HUDEP-2 (cell line): ENCODE measurements at regions not wholly inside any gene's neighbourhood (a gene's known extent, or its start where the extent isn't known, plus 50 kb on each side); places are given as distances from the start of the nearest gene placed in this dataset.

Source experiments
- DNase-seq, 76 experiments: peaks; one replicate each; lab custom pipeline; 2025; ENCODE audit not compliant: unreplicated experiment in 76 of 76; lab: John Stamatoyannopoulos, UW

DNA sequence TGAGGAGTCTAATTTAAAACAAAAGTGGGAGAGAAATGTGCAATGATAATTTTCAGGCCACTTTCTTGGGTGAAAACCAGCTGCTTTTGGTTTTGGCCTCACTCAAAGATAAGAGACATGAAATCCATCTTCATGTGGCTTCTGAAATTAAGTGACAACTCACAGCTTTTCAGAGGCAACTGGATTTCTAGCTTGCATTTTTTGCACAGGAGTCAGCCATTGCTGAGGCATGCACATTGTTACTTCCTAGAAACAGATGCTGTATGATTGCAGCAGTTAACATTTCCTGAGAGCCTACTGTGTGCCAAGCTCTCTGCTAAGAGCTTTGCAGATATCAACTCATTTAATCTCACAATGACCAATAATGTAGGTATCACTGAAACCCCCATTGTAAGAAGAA is 562.6 kb downstream of the NR2F1-AS1 start:
- no peak for DNase-seq

DNA sequence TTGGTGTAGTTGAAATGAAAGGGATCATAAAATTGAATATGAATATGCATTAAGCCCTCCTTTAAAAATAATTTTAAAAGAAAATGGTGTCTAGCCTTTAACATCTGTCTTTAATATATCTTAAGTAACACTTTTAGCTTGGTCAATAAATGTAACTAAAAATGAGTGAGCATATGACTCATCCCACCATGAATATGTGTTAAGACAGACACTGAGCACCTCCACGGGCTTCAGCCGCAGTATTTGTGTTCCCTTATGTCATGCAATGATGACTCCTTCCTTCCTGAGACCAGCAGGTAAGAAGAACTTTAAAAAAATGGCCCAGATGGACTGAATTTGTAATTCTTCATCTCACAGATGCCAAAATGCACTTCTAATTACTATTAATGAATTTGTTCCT is 563.2 kb downstream of the NR2F1-AS1 start:
- no peak for DNase-seq

DNA sequence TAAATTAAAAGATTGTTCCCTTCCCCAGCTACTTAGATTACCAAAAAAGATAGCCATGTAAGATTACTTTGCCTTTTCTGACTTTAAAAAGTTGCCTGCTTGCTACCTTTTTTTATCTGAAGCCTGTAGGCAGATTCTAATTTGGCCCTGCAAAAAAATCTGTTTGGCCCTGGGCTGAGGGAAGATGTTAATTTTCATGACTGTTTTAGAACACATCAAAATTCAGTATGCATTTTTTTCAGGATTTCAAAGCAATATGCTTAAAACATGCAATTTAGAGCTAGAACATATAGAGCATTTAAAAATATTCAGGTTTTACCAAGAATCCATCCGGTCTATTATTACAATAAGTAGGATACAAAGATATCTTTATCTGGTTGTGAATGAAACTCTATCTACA is 563.6 kb downstream of the NR2F1-AS1 start:
- no peak for DNase-seq

DNA sequence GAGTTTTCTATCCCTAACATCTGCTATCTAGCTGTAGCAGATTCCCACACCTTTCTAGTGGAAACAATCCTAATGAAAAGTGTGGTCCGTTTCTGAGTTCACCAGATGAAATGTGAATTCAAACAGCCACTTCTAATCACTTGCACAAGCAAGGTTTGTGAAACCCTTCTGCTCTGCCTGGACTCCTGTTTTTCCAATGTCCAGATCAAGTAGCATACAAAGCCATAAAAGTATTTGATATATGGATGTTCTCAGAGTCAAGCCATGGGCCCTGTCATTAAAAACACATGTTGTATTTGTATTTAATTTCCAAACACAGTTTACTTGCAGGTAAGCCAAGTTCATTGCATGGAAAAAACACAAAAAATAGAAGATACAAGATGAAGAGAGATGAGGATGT is 570.4 kb downstream of the NR2F1-AS1 start:
- no peak for DNase-seq

DNA sequence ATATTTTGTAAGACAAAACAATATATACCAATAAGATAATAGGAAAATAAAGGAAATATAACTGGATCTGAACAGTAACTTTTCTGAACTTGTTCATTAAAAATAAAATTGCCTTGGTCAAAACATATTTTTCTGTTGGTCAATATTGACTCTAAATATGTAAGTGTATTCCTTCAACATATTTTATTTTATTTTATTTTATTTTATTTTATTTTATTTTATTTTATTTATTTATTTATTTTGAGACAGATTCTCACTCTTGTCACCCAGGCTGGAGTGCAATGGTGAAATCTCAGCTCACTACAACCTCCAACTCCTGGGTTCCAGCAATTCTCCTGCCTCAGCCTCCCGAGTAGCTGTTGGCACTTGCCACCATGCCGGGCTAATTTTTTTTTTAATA is 571.0 kb downstream of the NR2F1-AS1 start:
- DNase-seq, result no peak

DNA sequence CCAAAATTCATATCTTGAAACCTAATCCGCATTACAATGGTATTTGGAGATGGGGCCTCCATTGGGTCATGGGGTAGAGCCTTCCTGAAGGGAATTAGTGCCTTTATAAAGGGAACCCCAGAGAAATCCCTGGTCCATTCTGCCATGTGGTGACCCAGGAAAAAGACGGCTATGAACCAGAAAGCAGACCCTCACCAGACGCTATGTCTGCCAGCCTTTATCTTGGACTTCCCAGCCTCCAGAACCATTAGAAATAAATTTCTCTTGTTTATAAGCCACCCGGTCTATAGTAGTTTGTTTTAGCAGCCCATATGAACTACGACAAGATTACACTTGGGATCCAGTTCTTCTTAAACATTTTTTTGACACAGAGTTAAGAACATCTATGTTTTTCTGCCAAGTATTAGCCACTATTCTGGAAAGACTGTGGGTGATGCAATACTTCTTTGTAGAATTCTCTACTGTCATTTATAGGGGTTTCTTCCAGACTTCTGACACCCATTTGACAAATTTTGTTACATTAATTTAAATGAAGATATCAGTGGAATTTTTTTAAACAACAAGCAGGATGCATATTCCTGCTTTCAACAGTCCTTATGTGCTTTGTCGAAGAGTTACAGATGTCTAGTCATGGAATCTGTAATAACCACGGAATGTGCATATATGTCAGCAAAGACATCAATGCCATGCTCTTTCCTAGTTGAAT is 572.4 kb downstream of the NR2F1-AS1 start:
- no peak for DNase-seq

DNA sequence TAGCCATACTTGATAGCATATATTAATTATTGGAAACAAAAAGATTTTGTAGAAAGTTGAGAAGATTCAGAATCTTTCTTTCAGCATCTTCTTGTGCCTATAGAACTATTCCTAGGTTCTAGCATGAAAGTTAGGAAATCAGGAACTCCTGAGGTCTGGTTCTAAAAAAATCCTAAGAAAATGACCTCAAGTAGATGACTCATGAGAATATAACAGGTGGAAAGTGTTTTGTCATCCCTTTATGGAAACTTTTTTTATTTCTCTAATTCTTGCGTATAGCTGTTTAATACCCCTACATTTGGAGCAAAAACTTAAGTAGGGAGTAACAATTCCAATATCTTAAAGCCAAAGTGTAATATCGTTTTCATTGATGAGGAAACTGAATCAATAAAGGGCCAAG is 574.1 kb downstream of the NR2F1-AS1 start:
- DNase-seq, result no peak

DNA sequence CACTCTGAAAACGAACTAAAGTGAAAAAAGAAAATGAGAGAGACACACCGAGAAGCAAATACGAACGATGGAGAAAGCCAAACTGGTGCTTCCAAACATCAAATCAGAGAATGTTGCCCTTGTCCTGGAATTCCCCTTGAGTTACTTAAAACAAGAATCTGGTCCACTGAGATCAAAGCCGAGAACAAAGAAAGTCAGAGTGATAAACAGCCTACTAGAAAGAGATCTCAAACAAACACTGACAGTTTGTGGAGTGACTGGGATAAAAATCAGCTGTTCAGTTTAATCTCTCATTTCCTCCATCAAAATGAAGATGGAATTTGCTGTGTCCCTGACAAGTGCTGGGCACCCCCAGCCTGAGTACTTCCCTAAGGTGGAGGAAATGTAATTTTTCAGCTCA is 582.6 kb downstream of the NR2F1-AS1 start:
- no peak for DNase-seq

DNA sequence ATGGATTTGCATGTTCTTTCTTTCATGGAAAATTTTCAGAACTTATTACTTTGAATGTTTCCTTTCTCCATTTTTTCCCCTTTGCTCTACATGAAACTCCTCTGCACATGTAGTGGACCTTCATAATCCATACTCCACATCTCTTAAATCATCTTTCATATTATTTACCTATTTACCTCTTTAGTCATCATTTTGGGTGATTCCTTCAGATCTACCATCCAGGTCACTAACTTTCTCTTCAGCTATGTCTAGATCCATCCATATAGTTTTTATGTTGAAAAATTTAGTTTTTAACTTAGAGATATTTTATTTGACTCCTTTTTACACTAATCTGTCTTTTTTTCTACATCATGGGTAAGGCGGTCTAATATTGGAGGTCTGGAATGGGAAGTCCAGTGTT is 586.6 kb downstream of the NR2F1-AS1 start:
- no peak for DNase-seq

DNA sequence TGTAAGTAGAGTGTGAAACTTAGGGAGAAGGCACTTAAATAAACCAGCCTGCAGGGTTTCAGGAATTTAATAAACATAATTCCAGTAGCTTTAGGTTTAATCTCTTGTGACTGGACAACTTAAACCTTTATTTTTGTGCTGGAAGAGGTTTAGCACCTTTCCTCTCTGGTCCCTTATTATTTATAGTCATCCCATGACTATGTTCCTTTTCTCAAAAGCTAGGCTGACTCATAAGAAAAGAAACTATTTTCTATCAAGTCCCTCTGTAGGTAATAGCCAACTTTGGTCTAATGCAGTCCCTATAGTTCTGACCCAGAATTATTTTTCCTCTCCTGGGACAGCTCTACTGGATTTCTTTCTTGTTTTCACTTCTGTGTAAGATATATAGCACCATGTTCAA is 588.9 kb downstream of the NR2F1-AS1 start:
- no peak for DNase-seq

DNA sequence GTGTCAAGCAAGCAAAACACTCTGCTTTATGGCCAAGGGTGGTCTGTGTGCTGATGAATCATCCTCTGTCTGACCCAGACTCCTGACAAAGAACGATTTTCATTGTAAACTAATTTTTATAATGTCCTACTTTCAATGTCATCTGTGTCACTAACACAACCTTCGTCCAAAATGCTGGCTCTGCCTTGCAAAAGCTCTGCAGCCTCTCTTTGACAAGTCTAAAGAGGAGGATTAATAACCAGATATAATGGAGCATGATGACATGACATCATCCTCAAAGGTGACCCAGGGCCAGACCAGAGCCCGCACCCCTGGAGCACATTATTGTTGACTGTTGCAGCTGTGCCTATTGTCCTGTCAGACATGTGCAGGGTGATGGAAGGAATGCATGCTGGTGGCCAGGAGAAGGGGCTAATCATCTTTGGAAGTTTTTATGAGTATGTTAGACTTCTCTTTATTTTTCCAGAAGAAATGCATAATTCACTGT is 589.4 kb downstream of the NR2F1-AS1 start:
- DNase-seq, result no peak

DNA sequence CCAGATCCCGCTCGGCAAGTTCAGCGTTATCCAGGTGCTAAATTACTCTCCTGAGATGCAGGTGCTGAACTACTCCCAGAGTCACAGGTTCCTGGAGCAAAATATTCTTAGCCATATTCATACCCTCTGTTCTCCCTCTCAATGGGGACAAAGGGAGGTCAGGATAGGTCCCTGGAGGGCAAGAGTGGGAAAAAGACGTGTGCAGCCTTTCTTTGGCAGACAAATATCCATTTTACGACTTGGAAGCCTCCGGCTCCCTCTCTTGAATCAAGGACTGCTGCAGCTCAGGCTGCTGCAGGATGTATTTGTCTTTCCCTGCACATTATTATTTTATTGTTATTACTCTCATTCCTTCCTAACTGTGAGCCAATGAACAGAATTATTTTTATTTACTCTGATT is 590.2 kb downstream of the NR2F1-AS1 start:
- no peak for DNase-seq

DNA sequence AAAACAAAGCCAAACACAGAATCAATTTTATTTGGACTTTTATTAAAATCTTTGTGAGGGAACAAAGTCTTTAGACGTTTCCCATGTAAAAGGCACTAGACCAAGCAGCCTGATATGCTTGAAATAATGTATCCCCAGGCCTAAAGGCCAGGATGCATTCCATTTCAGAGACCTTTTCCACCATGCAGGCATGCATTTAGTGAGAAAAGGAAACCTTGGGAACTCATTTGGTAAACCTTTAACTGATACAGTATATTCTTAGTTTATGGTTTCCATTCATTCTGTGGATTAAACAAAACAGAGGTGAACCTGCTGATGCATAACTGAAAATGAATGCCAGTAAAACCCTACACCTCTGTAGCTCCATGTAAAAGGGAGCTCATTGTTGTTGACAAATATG is 600.0 kb downstream of the NR2F1-AS1 start:
- DNase-seq, result no peak

DNA sequence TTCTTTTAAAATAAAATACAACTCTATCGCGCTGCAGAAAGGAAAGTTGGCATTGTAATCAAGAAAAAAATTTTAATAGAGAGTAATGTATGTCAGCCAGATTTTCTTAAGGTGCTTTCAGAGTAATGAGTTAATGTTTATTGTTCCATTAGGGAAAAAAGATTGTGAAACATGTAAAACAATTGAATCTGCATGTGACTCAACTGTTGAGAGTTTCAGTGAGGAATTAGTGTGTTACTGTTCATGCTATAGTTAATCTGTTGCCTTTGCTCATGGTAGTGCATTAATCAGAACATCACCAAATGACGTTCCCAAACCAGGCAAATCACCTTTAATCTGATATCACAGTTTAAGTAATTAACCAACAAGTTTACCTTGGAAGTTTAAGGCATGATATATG is 600.5 kb downstream of the NR2F1-AS1 start:
- DNase-seq, result no peak

DNA sequence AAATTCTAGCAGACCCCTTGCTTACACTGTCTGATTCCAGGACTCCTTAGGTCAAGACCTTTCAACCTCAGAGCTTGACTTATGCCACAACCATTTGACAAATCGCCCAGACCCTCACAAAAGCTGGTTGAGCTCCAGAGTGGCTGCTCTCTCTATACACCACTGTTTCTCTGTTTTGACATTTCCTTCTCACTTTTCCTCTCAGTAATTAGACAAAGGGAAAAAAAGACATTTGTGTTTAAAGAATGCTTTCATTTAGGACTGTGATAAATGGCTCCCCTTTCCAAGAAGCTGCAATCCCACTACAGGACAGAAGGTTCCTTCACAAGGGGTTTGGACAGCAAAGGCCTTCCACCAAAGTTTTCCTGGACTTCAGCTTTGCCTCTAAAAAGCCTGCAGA is 601.3 kb downstream of the NR2F1-AS1 start:
- no peak for DNase-seq

DNA sequence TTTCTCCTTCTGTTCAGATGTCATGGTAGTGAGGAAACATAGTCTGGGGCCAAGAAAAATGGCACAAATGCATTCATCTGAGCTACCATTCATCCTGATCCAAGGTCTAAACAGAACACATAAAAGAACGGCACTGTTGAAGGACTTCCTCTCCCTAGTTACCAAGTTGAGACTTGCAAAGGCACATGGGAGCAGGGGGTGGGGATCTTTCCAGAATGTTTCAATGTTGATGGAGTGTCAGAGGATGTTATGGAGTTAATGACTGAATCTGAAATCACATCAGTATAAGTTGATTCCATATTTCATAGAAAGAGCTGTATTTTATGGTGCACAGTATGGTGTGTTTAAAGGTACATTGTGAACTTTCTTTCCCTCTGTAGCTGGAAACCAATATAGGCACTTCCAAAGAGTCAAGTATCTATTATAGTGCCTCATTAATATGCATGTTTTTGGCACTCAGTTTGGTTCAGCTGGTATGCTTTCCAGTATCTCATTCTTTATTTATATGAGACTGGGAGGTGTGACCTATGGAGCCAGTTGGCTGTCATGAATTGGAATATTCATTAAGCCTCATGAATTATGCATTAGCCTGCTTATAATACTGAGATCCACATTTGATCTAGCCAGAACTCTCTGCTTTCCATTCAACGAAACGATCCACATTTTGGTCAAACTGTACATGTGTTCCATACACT is 603.0 kb downstream of the NR2F1-AS1 start:
- no peak for DNase-seq

DNA sequence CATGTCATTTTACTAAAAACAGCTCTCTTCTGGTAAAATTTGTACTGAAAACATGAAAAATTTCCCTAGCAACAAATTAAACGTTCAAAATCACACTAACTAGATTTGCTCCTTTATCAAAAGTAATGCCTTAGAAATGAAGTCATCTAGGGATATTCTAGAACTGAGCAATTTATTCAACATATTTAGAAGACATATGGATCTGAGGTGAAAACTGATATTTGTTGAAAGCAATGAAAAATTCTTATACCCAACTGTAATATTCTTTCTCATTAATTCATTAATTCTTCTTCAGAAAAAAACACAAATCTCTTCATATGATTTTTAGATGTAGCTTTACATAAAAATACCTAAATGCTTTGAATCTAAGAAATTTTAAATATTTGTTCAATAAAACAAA is 604.9 kb downstream of the NR2F1-AS1 start:
- DNase-seq, result no peak

DNA sequence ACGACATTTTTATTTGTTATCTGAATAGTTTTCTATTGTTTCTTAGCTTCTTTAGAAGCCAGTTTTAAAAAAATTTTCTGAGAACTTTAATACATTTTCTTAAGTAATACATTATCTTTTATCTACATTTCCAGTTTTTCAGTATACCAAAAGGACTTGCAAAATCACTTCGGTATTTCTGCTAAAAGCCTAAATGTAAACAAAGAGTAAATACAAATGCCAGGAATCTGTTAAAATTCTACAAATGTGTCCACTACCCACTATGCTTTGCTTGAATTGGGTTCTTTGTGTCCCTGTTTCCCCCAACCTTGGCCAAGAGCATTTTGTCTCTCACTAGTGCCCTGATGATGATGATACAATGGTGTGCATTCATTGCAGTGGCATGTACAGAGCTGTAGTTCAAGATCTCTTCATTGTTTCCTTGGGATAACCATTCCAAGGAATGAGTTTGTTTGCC is 611.2 kb downstream of the NR2F1-AS1 start:
- no peak for DNase-seq

DNA sequence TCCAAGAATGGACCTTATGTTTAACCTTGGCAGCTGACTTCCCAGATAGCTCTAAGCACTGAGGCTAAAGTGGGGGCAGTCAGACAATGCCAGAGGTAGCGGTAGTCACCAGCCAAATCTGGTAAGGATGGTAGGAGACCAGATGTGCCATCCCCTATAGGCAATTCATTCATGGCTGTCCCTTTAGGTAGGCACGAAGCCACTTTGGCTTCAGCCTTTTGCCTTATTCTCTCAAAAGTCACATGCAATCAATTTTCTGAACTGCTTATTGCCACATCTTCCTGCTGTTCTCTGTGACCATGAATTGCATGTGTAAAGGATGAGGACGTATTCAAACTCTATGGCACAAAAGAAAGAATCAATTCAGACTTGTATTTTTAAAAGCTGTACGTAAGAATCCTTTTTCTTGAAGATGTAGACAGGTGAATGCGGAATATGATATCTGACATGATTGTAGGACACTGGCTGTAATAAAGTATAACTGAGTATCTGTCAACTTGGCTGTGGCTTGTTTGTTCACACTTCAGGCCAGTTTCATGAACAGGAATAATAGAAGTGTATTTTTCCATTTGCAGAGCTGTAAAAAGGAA is 611.7 kb downstream of the NR2F1-AS1 start:
- no peak for DNase-seq

DNA sequence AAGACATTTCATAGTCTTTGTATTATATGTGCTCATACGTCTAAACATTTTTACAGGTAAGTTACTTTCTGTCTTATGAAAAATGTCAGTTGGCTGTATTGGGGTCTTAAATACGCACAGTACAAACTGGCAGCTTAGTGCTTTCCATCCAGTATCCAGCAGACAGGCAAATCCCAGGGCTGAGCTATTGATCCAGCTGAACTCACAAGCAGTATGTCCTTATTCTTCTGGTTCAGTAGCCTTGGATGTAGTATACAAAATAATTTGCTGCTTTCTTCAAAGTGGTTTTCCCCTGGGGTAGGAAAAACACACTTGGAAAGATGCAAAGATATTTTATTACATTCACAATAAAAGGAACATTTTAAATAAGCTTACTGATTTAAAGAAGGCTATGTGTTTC is 617.2 kb downstream of the NR2F1-AS1 start:
- DNase-seq, result no peak

DNA sequence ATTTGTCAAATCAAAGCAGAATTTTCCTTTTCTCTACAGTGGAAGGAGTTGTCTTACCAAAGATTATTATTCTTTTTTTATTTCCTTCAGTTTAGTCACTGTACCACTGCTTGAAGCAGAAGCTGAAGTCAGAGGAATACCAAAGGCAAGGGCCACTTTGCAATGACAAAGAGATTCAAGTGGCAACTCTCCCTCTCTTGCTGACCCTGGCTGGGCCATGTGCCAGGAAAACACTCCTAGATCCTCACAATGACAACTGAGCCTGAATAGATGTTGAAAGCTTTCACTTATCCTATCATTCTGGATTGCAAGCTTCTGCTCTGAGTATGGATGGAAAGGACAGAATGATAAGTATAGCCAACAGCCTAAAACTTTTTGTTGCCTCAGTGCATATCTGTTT is 618.3 kb downstream of the NR2F1-AS1 start:
- DNase-seq, result no peak

DNA sequence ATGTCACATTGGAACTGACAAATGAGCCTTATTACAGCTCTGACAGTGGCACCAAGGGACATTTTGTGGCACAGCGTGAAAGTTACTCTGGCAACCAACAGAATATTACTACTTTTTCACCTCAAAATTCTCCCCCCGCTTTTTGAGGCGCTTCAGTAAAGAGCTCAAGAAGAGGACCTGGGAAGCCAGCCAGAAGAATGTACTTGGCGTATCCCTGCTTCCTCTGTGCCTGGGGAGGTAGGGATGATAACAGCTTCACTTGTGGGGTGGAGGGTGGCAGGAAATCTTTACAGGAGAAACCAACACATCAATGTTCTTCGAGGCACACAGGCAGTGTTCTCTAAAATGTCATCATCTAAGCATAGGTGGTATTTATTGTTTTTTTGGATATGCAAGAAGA is 624.1 kb downstream of the NR2F1-AS1 start:
- DNase-seq, result no peak
